Osteoblast (primary cell): ENCODE measurements at regions not wholly inside any gene's neighbourhood (a gene's known extent, or its start where the extent isn't known, plus 50 kb on each side); places are given as distances from the start of the nearest gene placed in this dataset.

Experiments
- DNase-seq: peaks from one replicate; pipeline ENCODE4 v3.0.0; 2011; ENCODE audit warnings: low spot score, mixed read lengths; ENCODE audit not compliant: insufficient read length; ENCODE audit errors: missing footprints
- H2AFZ ChIP-seq: 2 replicates; pipeline ENCODE4 v1.6.0; 2011; ENCODE audit warnings: mild to moderate bottlenecking, low read length
- H3K27ac ChIP-seq: 2 replicates; pipeline ENCODE4 v1.5.1; 2011; ENCODE audit warnings: mild to moderate bottlenecking, low read depth, low read length, moderate library complexity
- H3K27me3 ChIP-seq: 2 replicates; pipeline ENCODE4 v1.6.0; 2012; ENCODE audit warnings: mild to moderate bottlenecking, control low read depth, inconsistent platforms, low read length, moderate library complexity; ENCODE audit not compliant: insufficient read depth
- H3K36me3 ChIP-seq: 2 replicates; pipeline ENCODE4 v1.5.1; 2011; ENCODE audit warnings: mild to moderate bottlenecking, low read length, control low read depth, moderate library complexity; ENCODE audit not compliant: insufficient read depth
- H3K4me1 ChIP-seq: 2 replicates; pipeline ENCODE4 v1.5.1; 2011; ENCODE audit warnings: mild to moderate bottlenecking, low read length, control low read depth, moderate library complexity; ENCODE audit not compliant: insufficient read depth
- H3K4me2 ChIP-seq: 2 replicates; pipeline ENCODE4 v1.6.0; 2011; ENCODE audit warnings: mild to moderate bottlenecking, low read length; ENCODE audit not compliant: insufficient read depth
- H3K4me3 ChIP-seq: fragments of 200-600 bp; sonication (generic); 3 replicates; pipeline ENCODE4 v1.5.1; 2012; ENCODE audit warnings: mild to moderate bottlenecking, low read length, inconsistent platforms; ENCODE audit not compliant: insufficient read depth
- H3K79me2 ChIP-seq: 2 replicates; pipeline ENCODE4 v1.6.0; 2012; ENCODE audit warnings: mild to moderate bottlenecking, low read length, control low read depth, inconsistent platforms; ENCODE audit not compliant: insufficient read depth
- H3K9me3 ChIP-seq: 2 replicates; pipeline ENCODE4 v1.5.1; 2011; ENCODE audit warnings: low read depth, low read length, control low read depth
- H4K20me1 ChIP-seq: 2 replicates; pipeline ENCODE4 v1.6.0; 2012; ENCODE audit warnings: mild to moderate bottlenecking, low read length, control low read depth; ENCODE audit not compliant: insufficient read depth
- CTCF ChIP-seq: IDR thresholded peaks from 2 replicates; pipeline ENCODE4 v1.5.1; 2011; ENCODE audit warnings: mild to moderate bottlenecking, low read depth, low read length, moderate library complexity; ENCODE audit errors: extremely low read depth

GRCh38 chr15:70358871-70359647, 261.3 kb upstream of the TLE3 start:
- DNase-seq = no peak
- H3K36me3 ChIP-seq = no peaks in the 10 kb centered on the region

GRCh38 chr15:70358011-70358819, 260.5 kb upstream of the TLE3 start:
- Histone ChIP-seq H3K79me2 (no peaks in the 10 kb centered on the region), H3K36me3 (no peaks in the 10 kb centered on the region), H3K4me3 (no peak overlapping the region), H3K4me2 (no peak overlapping the region), H3K4me1 (no peaks in the 10 kb centered on the region), H3K27ac (no peak overlapping the region), H2AFZ (no peak overlapping the region), H3K27me3 (peaks cover 28% of the 10 kb centered on the region), H4K20me1 (no peaks in the 10 kb centered on the region), H3K9me3 (no peaks in the 10 kb centered on the region)
- no peak for DNase-seq
- TF ChIP-seq CTCF = no peak

More at GRCh38 chr15:70358871-70359647, 261.3 kb upstream of the TLE3 start:
- no peak overlapping the region for H3K4me3 ChIP-seq
- no peak overlapping the region for H3K4me2 ChIP-seq
- no peaks in the 10 kb centered on the region for H3K79me2 ChIP-seq
- no peaks in the 10 kb centered on the region for H3K9me3 ChIP-seq
- H3K4me1 ChIP-seq = no peaks in the 10 kb centered on the region
- H2AFZ ChIP-seq = no peak overlapping the region
- no peak overlapping the region for H3K27ac ChIP-seq
- H3K27me3 ChIP-seq = peaks cover 20% of the 10 kb centered on the region
- no peaks in the 10 kb centered on the region for H4K20me1 ChIP-seq
- no peak for TF ChIP-seq CTCF

- Histone ChIP-seq H3K27ac (no peak overlapping the region), H3K36me3 (no peaks in the 10 kb centered on the region), H2AFZ (no peak overlapping the region), H3K79me2 (no peaks in the 10 kb centered on the region), H3K4me1 (no peaks in the 10 kb centered on the region), H4K20me1 (no peaks in the 10 kb centered on the region), H3K27me3 (peaks cover 36% of the 10 kb centered on the region), H3K9me3 (no peaks in the 10 kb centered on the region), H3K4me2 (no peak overlapping the region), H3K4me3 (no peak overlapping the region)
- TF ChIP-seq CTCF = no peak
- no peak for DNase-seq
Observed at GRCh38 chr15:70357453-70357852, 259.7 kb upstream of the TLE3 start.

- Histone ChIP-seq H3K4me1 (no peaks in the 10 kb centered on the region), H3K9me3 (no peaks in the 10 kb centered on the region), H2AFZ (no peak overlapping the region), H3K27me3 (peaks cover 41% of the 10 kb centered on the region), H3K4me2 (no peak overlapping the region), H3K36me3 (no peaks in the 10 kb centered on the region), H3K79me2 (no peaks in the 10 kb centered on the region), H3K4me3 (no peak overlapping the region), H3K27ac (no peak overlapping the region), H4K20me1 (no peaks in the 10 kb centered on the region)
- peak; percentile 92 for DNase-seq
- TF ChIP-seq CTCF = no peak
Observed at GRCh38 chr15:70356919-70357318, 259.2 kb upstream of the TLE3 start.
